WTC11 (cell line): ENCODE measurements at regions not wholly inside any gene's neighbourhood (a gene's known extent, or its start where the extent isn't known, plus 50 kb on each side); places are given as distances from the start of the nearest gene placed in this dataset.

Source experiments
- ATF3 ChIP-seq: sonication (generic); formaldehyde crosslinking; conservative IDR thresholded peaks from 2 replicates; pipeline ENCODE4 v1.8.1; 2022; ENCODE audit warnings: mild to moderate bottlenecking, missing genetic modification reagents
- CREM ChIP-seq: sonication (generic); formaldehyde crosslinking; IDR thresholded peaks from 2 replicates; pipeline ENCODE4 v1.8.1; 2022; ENCODE audit warnings: mild to moderate bottlenecking, missing genetic modification reagents, moderate library complexity
- CTCF ChIP-seq: fragments of 200-600 bp; IDR thresholded peaks from 2 replicates; pipeline ENCODE4 v1.8.0; 2022; ENCODE audit warnings: antibody characterized with exemption
- ERG ChIP-seq: fragments of 250-450 bp; sonication (Bioruptor Pico); IDR thresholded peaks from 2 replicates; pipeline ENCODE4 v1.8.0; 2021; ENCODE audit warnings: mild to moderate bottlenecking
- HMGXB4 ChIP-seq: sonication (generic); formaldehyde crosslinking; IDR thresholded peaks from 2 replicates; pipeline ENCODE4 v1.8.1; 2023; ENCODE audit warnings: mild to moderate bottlenecking, moderate library complexity, missing genetic modification reagents
- MAX ChIP-seq: sonication (generic); formaldehyde crosslinking; IDR thresholded peaks from 2 replicates; pipeline ENCODE4 v1.8.0; 2022; ENCODE audit warnings: mild to moderate bottlenecking, missing genetic modification reagents
- NR1H2 ChIP-seq: sonication (generic); formaldehyde crosslinking; IDR thresholded peaks from 2 replicates; pipeline ENCODE4 v1.9.0; 2021; ENCODE audit warnings: mild to moderate bottlenecking, moderate library complexity, missing genetic modification reagents
- USF1 ChIP-seq: sonication (generic); formaldehyde crosslinking; IDR thresholded peaks from 2 replicates; pipeline ENCODE4 v1.8.0; 2022; ENCODE audit warnings: mild to moderate bottlenecking, missing genetic modification reagents
- USF2 ChIP-seq: sonication (generic); formaldehyde crosslinking; IDR thresholded peaks from 2 replicates; pipeline ENCODE4 v1.8.1; 2023; ENCODE audit warnings: mild to moderate bottlenecking, missing genetic modification reagents, moderate library complexity
- ZNF232 ChIP-seq: sonication (generic); formaldehyde crosslinking; IDR thresholded peaks from 2 replicates; pipeline ENCODE4 v1.8.0; 2022; ENCODE audit warnings: mild to moderate bottlenecking, missing genetic modification reagents
- ZNF532 ChIP-seq: fragments of 250-450 bp; sonication (Bioruptor Pico); IDR thresholded peaks from 2 replicates; pipeline ENCODE4 v1.9.0; 2021; ENCODE audit warnings: mild to moderate bottlenecking, borderline replicate concordance

- TF ChIP-seq HMGXB4, result no peak
- TF ChIP-seq CTCF, result no peak
- TF ChIP-seq ERG, result no peak
- no peak for TF ChIP-seq ATF3 (CRISPR knock-in tag)
- TF ChIP-seq NR1H2 (CRISPR knock-in tag), result no peak
- TF ChIP-seq USF1 (CRISPR knock-in tag), result no peak
- no peak for TF ChIP-seq USF2 (CRISPR knock-in tag)
- no peak for TF ChIP-seq MAX
- no peak for TF ChIP-seq ZNF232 (CRISPR knock-in tag)
- TF ChIP-seq CREM (CRISPR knock-in tag), result no peak
- no peak for TF ChIP-seq ZNF532 (CRISPR knock-in tag)
Observed at GRCh38 chr2:16252251-16252650, 311.9 kb downstream of the MYCN start.
